Type B pancreatic cell (in vitro differentiated cells): ENCODE measurements at regions not wholly inside any gene's neighbourhood (a gene's known extent, or its start where the extent isn't known, plus 50 kb on each side); places are given as distances from the start of the nearest gene placed in this dataset.

Source experiments
- DNase-seq: peaks from one replicate; pipeline ENCODE4 v3.0.0; 2021; ENCODE audit warnings: mixed read lengths; ENCODE audit not compliant: unreplicated experiment; ENCODE audit errors: extremely low spot score
- H3K27ac Mint-ChIP-seq: 2 replicates; pipeline ENCODE4 v1.8.0; 2021; ENCODE audit warnings: mild to moderate bottlenecking, mixed read lengths
- H3K27me3 Mint-ChIP-seq: 2 replicates; pipeline ENCODE4 v1.8.0; 2021; ENCODE audit warnings: mixed read lengths
- H3K36me3 Mint-ChIP-seq: 2 replicates; pipeline ENCODE4 v1.8.0; 2021; ENCODE audit warnings: mixed read lengths
- H3K4me1 Mint-ChIP-seq: one replicate; pipeline ENCODE4 v1.8.0; 2021; ENCODE audit warnings: mixed read lengths; ENCODE audit not compliant: unreplicated experiment
- H3K4me3 Mint-ChIP-seq: 2 replicates; pipeline ENCODE4 v1.8.0; 2021; ENCODE audit warnings: mild to moderate bottlenecking, mixed read lengths
- H3K9me3 Mint-ChIP-seq: 2 replicates; pipeline ENCODE4 v1.8.0; 2021; ENCODE audit warnings: mixed read lengths
- TF ChIP-seq, protein P1 (sequence below): fragments of 200-600 bp; sonication (generic); conservative IDR thresholded peaks from 2 replicates; pipeline ENCODE4 v1.5.0; 2021; ENCODE audit warnings: antibody characterized with exemption, mild to moderate bottlenecking

DNA sequence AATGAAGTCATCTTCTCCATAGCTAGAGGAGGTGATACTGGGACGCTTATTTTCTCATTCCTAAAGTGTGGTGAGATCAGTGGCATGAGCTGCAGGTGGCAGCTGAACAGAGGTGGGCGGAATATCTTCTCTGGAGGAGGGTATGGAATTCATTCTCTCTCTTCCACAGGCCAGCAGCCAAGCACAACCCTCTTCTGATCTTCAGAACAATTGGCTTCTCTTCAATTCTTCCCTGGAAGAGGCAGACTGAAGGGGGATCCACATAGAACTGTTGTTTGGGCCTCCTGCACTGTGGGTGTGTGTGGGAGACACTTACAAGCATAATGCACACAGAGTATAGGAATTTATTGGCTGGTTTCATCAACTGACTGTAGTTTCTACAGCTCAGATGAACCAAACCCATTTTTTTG is 180.4 kb upstream of the RASGEF1B start:
- H3K4me3 Mint-ChIP-seq: no peak overlapping the region
- H3K27me3 Mint-ChIP-seq: peaks cover 8% of the 10 kb centered on the region
- peak overlapping the region; percentile 45 for H3K27ac Mint-ChIP-seq
- peaks cover 42% of the 10 kb centered on the region for H3K4me1 Mint-ChIP-seq
- TF ChIP-seq, protein P1, sequence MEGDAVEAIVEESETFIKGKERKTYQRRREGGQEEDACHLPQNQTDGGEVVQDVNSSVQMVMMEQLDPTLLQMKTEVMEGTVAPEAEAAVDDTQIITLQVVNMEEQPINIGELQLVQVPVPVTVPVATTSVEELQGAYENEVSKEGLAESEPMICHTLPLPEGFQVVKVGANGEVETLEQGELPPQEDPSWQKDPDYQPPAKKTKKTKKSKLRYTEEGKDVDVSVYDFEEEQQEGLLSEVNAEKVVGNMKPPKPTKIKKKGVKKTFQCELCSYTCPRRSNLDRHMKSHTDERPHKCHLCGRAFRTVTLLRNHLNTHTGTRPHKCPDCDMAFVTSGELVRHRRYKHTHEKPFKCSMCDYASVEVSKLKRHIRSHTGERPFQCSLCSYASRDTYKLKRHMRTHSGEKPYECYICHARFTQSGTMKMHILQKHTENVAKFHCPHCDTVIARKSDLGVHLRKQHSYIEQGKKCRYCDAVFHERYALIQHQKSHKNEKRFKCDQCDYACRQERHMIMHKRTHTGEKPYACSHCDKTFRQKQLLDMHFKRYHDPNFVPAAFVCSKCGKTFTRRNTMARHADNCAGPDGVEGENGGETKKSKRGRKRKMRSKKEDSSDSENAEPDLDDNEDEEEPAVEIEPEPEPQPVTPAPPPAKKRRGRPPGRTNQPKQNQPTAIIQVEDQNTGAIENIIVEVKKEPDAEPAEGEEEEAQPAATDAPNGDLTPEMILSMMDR: no peak
- DNase-seq: no peak
- peaks cover 6% of the 10 kb centered on the region for H3K9me3 Mint-ChIP-seq
- no peaks in the 10 kb centered on the region for H3K36me3 Mint-ChIP-seq

DNA sequence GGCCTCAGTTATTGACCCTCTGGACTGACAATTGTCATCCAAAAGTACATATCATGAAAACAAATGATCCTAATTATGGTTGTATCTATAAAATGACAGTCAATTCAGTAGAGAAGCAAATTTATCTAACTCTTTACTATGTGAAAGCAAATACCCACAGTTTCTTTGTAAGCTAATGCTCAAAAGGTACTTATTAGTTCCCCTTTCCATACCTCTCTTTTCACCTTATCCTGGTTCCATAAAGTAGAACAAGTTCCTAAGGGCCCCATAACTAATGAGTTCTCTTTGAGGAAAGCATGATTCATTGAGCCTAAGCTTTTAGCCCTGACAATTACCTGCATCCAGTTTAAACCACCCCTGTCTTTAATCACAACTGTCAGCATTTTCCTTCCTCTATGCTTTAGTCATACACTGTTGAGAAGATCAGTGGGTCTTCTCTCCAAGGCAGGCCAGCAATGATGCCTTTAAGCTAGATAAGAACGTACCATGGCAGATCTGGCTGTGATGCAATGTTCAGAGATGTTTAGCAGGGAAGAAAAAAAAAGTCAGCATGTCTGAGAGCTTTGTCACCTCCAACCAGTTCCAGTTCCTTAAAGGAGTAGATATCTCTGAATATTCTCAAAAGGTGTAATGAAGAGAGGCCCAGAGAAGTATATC is 179.7 kb upstream of the RASGEF1B start:
- Mint-ChIP-seq H3K4me3 (no peak overlapping the region), H3K36me3 (no peaks in the 10 kb centered on the region), H3K27ac (peak overlapping the region; percentile 80), H3K27me3 (peaks cover 11% of the 10 kb centered on the region), H3K4me1 (peaks cover 42% of the 10 kb centered on the region), H3K9me3 (peaks cover 6% of the 10 kb centered on the region)
- TF ChIP-seq, protein P1: no peak
- DNase-seq: no peak

DNA sequence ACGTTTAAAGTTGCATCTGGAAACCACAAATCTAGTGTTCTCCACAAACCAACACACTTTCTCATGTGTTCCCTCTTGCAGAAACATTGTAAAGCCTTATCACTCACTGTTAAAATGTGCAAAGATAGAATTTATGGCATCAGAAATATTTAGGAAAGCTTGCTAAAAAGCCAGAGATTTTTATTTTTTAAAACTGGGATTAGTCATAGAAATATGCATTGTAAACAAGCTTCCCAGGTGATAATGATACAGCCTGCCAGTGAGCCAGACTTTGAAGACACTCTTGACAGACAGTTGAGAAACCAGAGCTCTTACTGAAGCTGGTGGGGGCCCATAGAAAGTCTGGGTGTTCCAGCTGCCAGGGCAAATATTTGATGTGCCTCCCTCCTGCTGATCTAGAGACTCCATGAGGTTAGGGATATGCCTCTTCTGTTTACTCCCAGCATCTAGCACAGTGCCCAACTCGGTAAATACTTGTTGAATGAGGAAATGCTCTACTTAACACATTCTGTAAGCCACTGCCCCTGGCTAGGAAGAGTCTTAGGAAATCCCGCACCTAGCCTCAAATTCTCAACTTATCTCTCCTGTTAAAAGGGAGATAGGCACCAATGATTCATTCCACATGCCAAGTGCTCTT is 179.0 kb upstream of the RASGEF1B start:
- peaks cover 6% of the 10 kb centered on the region for H3K9me3 Mint-ChIP-seq
- no peak for DNase-seq

DNA sequence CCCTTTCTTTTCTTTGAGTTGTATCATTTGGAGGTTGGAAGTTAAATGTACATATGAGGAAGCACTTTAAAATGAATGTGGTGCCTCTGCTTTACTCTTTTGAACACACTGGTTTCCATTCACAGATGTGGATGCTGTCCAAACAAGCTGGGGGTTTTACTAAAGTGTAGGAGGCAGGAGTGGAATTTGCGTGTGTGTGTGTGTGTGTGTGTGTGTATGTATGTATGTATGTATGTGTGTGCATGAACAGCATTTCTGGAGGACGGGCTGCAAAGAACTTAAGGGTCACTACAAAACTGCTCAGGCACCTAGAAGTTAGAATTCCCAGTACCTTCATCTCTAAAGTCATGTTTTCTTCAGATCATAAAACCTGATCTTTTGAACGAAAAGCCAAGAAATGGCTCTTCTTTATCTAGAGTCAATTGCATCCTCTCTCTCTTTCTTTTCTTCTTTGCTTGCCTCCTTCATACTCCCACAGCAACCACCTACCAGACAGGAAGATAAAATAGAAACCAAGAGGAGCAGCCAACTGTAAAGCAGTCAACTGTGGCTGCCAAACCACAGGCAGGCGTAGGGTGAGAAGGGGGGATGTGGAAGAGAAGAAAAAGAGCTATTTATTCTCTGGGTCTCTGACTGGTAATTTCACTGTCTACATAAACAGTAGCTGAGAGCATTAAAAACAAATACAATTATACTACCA is 177.0 kb upstream of the RASGEF1B start:
- no peak for DNase-seq
- Mint-ChIP-seq H3K36me3 (no peaks in the 10 kb centered on the region), H3K27me3 (peaks cover 11% of the 10 kb centered on the region), H3K4me3 (no peak overlapping the region), H3K9me3 (no peaks in the 10 kb centered on the region), H3K4me1 (peaks cover 42% of the 10 kb centered on the region), H3K27ac (no peak overlapping the region)
- TF ChIP-seq, protein P1: no peak

More for the DNA sequence above, 179.0 kb upstream of the RASGEF1B start:
- no peak overlapping the region for H3K4me3 Mint-ChIP-seq
- TF ChIP-seq, protein P1: no peak
- no peaks in the 10 kb centered on the region for H3K36me3 Mint-ChIP-seq
- H3K27me3 Mint-ChIP-seq: peaks cover 11% of the 10 kb centered on the region
- peak overlapping the region; percentile 80 for H3K27ac Mint-ChIP-seq
- H3K4me1 Mint-ChIP-seq: peaks cover 42% of the 10 kb centered on the region

DNA sequence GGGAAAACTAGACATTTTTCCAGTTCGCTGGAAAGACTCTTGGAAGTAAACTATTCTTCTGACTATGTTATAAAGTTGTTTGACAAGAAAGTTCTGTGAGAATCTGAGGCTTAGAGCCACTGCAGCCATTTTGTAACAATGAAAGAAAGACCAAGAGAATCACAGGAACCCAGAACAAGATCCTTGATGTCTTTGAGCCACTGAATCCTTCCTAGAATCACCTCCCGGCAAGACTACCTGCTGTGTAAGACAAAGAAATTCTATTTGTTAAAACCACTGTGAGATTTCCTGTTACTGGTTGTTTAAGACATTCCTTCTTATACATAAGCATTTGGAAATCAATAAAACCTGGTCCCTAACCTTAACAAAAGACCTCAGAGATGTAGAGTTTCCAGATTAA is 175.7 kb upstream of the RASGEF1B start:
- Mint-ChIP-seq H3K27ac (no peak overlapping the region), H3K36me3 (no peaks in the 10 kb centered on the region), H3K27me3 (peaks cover 11% of the 10 kb centered on the region), H3K9me3 (no peaks in the 10 kb centered on the region), H3K4me1 (peaks cover 33% of the 10 kb centered on the region), H3K4me3 (no peak overlapping the region)
- TF ChIP-seq, protein P1: no peak
- DNase-seq: no peak
